ENCODE measurements at regions not wholly inside any gene's neighbourhood (a gene's known extent, or its start where the extent isn't known, plus 50 kb on each side); places are given as distances from the start of the nearest gene placed in this dataset.

DNA sequence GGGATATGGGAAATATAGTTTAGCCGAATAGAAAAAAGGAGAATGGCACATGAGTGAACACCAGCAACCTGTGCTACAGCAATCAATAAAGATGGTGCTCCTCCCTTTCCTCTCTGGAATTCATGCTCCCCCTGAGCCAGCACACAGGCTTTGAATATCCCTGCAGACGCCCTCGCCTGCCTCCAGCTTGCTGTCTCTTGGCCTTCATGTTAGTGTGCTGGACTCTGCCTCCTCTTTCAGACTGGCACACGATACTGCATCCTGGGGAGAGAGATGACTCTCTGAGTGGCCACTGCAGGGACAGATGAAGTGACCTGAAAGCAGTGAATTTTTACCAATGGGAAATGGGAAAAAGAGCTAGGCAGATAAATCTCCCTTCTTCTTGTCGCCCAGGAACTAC is 498.6 kb upstream of the SALL1 start:
- TF ChIP-seq, protein P1, sequence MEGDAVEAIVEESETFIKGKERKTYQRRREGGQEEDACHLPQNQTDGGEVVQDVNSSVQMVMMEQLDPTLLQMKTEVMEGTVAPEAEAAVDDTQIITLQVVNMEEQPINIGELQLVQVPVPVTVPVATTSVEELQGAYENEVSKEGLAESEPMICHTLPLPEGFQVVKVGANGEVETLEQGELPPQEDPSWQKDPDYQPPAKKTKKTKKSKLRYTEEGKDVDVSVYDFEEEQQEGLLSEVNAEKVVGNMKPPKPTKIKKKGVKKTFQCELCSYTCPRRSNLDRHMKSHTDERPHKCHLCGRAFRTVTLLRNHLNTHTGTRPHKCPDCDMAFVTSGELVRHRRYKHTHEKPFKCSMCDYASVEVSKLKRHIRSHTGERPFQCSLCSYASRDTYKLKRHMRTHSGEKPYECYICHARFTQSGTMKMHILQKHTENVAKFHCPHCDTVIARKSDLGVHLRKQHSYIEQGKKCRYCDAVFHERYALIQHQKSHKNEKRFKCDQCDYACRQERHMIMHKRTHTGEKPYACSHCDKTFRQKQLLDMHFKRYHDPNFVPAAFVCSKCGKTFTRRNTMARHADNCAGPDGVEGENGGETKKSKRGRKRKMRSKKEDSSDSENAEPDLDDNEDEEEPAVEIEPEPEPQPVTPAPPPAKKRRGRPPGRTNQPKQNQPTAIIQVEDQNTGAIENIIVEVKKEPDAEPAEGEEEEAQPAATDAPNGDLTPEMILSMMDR (IDR thresholded peaks at IDR 0.05; ENCODE audit: low read depth, low read length) = no peak
- TF ChIP-seq EZH2phosphoT487 (IDR thresholded peaks at IDR 0.05; ENCODE audit: low read depth) = no peak
- no peaks in the 10 kb centered on the region for H3K36me3 ChIP-seq (replicated peaks; ENCODE audit: low read depth, low read length)

DNA sequence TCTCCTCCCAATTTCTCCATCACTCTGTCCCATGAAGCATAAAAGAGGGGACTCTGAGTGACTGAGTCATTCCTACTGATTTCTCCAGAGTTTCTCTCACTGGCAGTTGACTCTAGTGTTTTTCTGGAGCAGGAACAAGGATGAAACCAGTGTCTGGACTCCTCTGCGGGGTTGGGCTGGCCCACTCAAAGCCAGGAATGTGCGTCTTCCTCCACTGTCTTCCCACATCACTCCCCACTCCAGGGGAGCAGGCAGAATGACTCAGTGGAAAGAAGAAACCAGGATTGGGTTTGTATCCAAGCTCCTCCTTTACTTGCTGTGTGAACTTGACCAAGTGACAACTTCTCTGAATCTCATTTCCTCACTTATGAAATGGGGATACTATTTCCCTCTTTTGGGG is 497.5 kb upstream of the SALL1 start:
- H3K79me2 ChIP-seq (ENCODE audit: low read length) = no peaks in the 10 kb centered on the region
- no peak for TF ChIP-seq EZH2phosphoT487 (IDR thresholded peaks at IDR 0.05; ENCODE audit: low read depth)
- TF ChIP-seq, protein P1 (IDR thresholded peaks at IDR 0.05; ENCODE audit: low read depth, low read length) = no peak

More for the DNA sequence above, 498.6 kb upstream of the SALL1 start:
- Histone ChIP-seq H3K4me1 (ENCODE audit: low read length) (no peaks in the 10 kb centered on the region), H4K20me1 (ENCODE audit: insufficient read depth, low read length) (no peaks in the 10 kb centered on the region), H2AFZ (ENCODE audit: low read depth, low read length) (no peak overlapping the region), H3K79me2 (ENCODE audit: low read length) (no peaks in the 10 kb centered on the region), H3K27me3 (ENCODE audit: low read depth, low read length) (no peaks in the 10 kb centered on the region), H3K27ac (ENCODE audit: low read length) (no peak overlapping the region), H3K4me3 (ENCODE audit: low read length) (no peak overlapping the region), H3K9ac (ENCODE audit: low read length) (no peak overlapping the region), H3K4me2 (ENCODE audit: low read length) (no peak overlapping the region), H3K9me3 (ENCODE audit: insufficient read depth, low read length) (no peaks in the 10 kb centered on the region)

DNA sequence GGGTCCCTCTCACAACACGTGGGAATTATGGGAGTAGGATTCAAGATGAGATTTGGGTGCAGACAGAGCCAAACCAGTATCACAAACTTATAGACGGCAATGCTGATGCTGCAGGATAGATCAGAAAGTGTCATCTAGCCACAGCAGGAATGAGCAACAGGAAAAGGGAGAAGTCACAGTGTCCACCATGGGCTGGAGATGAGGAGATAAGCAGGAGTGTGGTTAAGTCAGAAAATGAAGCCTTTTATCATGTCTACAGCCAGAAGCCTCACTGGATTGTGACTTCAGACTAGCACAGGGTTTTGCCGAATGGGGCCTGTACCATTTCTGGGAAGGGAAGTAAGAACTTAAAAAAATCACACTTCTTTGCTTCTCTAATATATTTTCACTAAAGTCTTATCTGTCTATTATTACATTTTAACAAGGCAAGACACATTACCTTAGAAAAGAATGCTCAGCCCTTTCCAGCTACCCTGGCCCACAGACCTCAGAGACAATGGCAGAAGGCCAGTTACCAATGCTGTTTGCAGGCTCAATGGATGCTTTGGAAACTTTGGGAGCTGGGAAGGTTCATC is 490.2 kb upstream of the SALL1 start:
- Histone ChIP-seq H2AFZ (ENCODE audit: low read depth, low read length) (no peak overlapping the region), H4K20me1 (ENCODE audit: insufficient read depth, low read length) (no peaks in the 10 kb centered on the region), H3K4me2 (ENCODE audit: low read length) (no peak overlapping the region), H3K9me3 (ENCODE audit: insufficient read depth, low read length) (no peaks in the 10 kb centered on the region), H3K79me2 (ENCODE audit: low read length) (no peaks in the 10 kb centered on the region), H3K27ac (ENCODE audit: low read length) (no peak overlapping the region), H3K36me3 (replicated peaks; ENCODE audit: low read depth, low read length) (no peaks in the 10 kb centered on the region), H3K9ac (ENCODE audit: low read length) (no peak overlapping the region), H3K27me3 (ENCODE audit: low read depth, low read length) (no peaks in the 10 kb centered on the region), H3K4me1 (ENCODE audit: low read length) (no peaks in the 10 kb centered on the region), H3K4me3 (ENCODE audit: low read length) (no peak overlapping the region)
- TF ChIP-seq EZH2phosphoT487 (IDR thresholded peaks at IDR 0.05; ENCODE audit: low read depth) = no peak
- TF ChIP-seq, protein P1 (IDR thresholded peaks at IDR 0.05; ENCODE audit: low read depth, low read length) = no peak

More for the DNA sequence above, 497.5 kb upstream of the SALL1 start:
- H3K27ac ChIP-seq (ENCODE audit: low read length) = no peak overlapping the region
- H4K20me1 ChIP-seq (ENCODE audit: insufficient read depth, low read length) = no peaks in the 10 kb centered on the region
- H2AFZ ChIP-seq (ENCODE audit: low read depth, low read length) = no peak overlapping the region
- H3K4me2 ChIP-seq (ENCODE audit: low read length) = no peak overlapping the region
- H3K9me3 ChIP-seq (ENCODE audit: insufficient read depth, low read length) = no peaks in the 10 kb centered on the region
- H3K4me3 ChIP-seq (ENCODE audit: low read length) = no peak overlapping the region
- H3K27me3 ChIP-seq (ENCODE audit: low read depth, low read length) = no peaks in the 10 kb centered on the region
- H3K36me3 ChIP-seq (replicated peaks; ENCODE audit: low read depth, low read length) = no peaks in the 10 kb centered on the region
- no peaks in the 10 kb centered on the region for H3K4me1 ChIP-seq (ENCODE audit: low read length)
- H3K9ac ChIP-seq (ENCODE audit: low read length) = no peak overlapping the region

DNA sequence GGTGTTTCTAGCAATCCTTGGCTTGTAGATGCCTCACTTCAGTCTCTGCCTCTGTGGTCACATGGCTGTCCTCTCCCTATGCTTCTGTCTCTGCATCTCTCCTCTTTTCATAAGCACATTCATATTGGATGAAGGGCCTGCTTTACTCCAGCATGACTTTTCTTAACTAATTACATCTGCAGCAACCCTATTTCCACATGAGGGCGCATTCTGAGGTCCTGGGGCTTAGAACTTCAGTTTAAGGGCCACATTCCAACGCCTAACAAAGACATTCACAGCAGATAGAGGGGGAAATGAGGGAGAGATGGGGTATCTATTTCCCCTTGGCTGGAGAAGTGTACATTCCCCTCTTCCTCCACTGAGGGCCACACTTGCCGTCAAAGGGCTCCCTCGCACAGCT is 489.1 kb upstream of the SALL1 start:
- no peak for TF ChIP-seq EZH2phosphoT487 (IDR thresholded peaks at IDR 0.05; ENCODE audit: low read depth)
- TF ChIP-seq, protein P1 (IDR thresholded peaks at IDR 0.05; ENCODE audit: low read depth, low read length) = no peak
- no peaks in the 10 kb centered on the region for H3K27me3 ChIP-seq (ENCODE audit: low read depth, low read length)
- no peak overlapping the region for H3K4me2 ChIP-seq (ENCODE audit: low read length)
- H3K4me3 ChIP-seq (ENCODE audit: low read length) = no peak overlapping the region
- H4K20me1 ChIP-seq (ENCODE audit: insufficient read depth, low read length) = no peaks in the 10 kb centered on the region
- H3K4me1 ChIP-seq (ENCODE audit: low read length) = no peaks in the 10 kb centered on the region
- H2AFZ ChIP-seq (ENCODE audit: low read depth, low read length) = no peak overlapping the region
- no peaks in the 10 kb centered on the region for H3K79me2 ChIP-seq (ENCODE audit: low read length)
- H3K36me3 ChIP-seq (replicated peaks; ENCODE audit: low read depth, low read length) = no peaks in the 10 kb centered on the region
- no peaks in the 10 kb centered on the region for H3K9me3 ChIP-seq (ENCODE audit: insufficient read depth, low read length)
- H3K9ac ChIP-seq (ENCODE audit: low read length) = no peak overlapping the region
- no peak overlapping the region for H3K27ac ChIP-seq (ENCODE audit: low read length)
